ENCODE measurements at regions not wholly inside any gene's neighbourhood (a gene's known extent, or its start where the extent isn't known, plus 50 kb on each side); places are given as distances from the start of the nearest gene placed in this dataset.
"Not testable (repeated sequence)": the region's sequence is repeated elsewhere in the genome, so short reads cannot be mapped to it uniquely, and the experiment has no call there.

DNA sequence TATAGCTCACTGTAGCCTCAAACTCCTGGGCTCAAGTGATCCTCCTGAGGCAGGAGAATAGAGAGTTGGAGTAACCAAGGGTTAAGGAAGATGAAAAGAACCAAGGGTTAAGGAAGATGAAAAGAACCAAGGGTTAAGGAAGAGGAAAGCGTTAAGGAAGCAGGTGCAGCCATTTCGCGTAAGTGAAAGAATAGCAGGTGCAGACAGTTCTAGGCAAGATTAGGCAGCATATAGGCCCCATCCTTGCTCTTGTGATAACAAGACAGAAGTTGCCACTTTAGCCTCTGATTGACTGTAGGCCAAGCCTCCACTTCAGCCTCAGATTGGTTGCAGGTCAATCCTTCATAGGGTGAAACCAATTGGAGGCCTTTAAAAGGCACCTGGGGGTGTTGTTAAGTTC is 677.4 kb downstream of the PDCD6IP start:
- in situ Hi-C loops (cut with MboI; ENCODE audit: low sequenced_read_pairs, unreplicated experiment), result no loop called here
- no peak for DNase-seq (ENCODE audit: low spot score)
- TF ChIP-seq, protein P1, sequence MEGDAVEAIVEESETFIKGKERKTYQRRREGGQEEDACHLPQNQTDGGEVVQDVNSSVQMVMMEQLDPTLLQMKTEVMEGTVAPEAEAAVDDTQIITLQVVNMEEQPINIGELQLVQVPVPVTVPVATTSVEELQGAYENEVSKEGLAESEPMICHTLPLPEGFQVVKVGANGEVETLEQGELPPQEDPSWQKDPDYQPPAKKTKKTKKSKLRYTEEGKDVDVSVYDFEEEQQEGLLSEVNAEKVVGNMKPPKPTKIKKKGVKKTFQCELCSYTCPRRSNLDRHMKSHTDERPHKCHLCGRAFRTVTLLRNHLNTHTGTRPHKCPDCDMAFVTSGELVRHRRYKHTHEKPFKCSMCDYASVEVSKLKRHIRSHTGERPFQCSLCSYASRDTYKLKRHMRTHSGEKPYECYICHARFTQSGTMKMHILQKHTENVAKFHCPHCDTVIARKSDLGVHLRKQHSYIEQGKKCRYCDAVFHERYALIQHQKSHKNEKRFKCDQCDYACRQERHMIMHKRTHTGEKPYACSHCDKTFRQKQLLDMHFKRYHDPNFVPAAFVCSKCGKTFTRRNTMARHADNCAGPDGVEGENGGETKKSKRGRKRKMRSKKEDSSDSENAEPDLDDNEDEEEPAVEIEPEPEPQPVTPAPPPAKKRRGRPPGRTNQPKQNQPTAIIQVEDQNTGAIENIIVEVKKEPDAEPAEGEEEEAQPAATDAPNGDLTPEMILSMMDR (IDR thresholded peaks at IDR 0.05; ENCODE audit: borderline replicate concordance, control extremely low read depth, extremely low read depth, insufficient read depth, missing control alignments), result no peak

DNA sequence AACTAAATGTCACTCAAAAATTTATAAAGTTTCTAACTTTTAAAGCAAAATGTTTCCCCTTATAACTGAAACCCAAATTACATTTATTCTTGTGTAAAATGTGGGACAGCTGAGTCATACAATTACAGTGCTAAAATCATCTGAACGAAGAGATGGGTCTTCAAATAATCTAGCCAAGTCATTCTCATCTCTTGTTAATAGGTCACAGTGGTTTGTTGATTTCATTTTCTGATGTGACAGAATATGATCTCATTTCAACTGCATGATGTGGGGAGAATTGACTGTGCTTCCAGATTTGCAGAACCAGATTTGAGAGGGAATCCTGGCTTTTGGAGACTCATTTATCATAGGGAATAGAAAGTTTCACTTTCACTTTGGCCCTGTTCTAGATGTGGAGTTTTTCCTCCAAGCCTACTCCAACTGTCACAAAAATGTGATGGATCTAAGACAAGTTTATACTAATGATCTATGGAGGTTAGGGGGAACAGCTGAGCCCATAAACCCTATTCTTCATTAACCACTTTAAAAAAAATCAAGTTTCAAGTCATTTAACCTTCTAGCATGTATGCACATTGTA is 685.0 kb downstream of the PDCD6IP start:
- in situ Hi-C loops (cut with MboI; ENCODE audit: low sequenced_read_pairs, unreplicated experiment), result no loop called here

DNA sequence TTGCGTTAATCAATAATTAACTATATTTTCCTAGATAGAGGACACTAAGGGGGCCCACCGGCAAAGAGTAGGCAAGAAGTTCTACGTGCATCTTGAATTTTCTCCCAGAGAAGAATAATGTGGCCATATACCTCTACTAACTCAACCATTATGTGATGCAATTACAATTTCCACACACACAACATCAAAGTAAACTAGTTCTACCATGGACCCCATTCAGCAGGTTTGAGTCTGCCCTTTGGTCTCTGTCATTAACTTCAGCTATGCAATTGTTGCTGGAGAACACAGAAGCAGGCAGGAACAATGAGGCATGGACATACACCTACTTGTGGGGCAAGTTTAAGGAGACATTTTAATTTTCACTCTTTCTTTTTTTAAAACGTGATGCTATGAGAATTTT is 705.9 kb downstream of the PDCD6IP start:
- TF ChIP-seq, protein P1 (IDR thresholded peaks at IDR 0.05; ENCODE audit: borderline replicate concordance, control extremely low read depth, extremely low read depth, insufficient read depth, missing control alignments), result no peak
- in situ Hi-C loops (cut with MboI; ENCODE audit: low sequenced_read_pairs, unreplicated experiment), result no loop called here
- DNase-seq (ENCODE audit: low spot score), result no peak

More for the DNA sequence above, 685.0 kb downstream of the PDCD6IP start:
- no peak for DNase-seq (ENCODE audit: low spot score)
- TF ChIP-seq, protein P1 (IDR thresholded peaks at IDR 0.05; ENCODE audit: borderline replicate concordance, control extremely low read depth, extremely low read depth, insufficient read depth, missing control alignments), result no peak

DNA sequence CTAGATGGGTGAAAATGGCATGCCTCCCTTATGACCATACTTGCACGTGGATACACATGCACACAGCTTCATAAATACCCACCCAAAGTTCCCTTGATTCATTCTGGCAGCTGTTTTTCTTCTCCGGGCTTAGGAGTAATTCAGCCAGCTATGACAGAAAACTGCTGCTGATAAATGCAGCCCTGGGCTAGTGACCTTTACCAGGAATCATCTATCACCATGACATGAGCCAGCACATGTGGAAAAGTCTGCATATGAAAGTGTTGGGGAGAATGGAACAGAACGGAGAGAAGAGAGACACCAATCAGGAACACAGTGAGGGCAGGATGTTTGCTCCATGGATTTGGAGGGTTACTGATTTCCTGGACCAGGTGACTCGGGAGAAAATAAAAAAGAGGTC is 706.3 kb downstream of the PDCD6IP start:
- TF ChIP-seq, protein P1 (IDR thresholded peaks at IDR 0.05; ENCODE audit: borderline replicate concordance, control extremely low read depth, extremely low read depth, insufficient read depth, missing control alignments), result no peak
- no peak for DNase-seq (ENCODE audit: low spot score)
- in situ Hi-C loops (cut with MboI; ENCODE audit: low sequenced_read_pairs, unreplicated experiment), result no loop called here

DNA sequence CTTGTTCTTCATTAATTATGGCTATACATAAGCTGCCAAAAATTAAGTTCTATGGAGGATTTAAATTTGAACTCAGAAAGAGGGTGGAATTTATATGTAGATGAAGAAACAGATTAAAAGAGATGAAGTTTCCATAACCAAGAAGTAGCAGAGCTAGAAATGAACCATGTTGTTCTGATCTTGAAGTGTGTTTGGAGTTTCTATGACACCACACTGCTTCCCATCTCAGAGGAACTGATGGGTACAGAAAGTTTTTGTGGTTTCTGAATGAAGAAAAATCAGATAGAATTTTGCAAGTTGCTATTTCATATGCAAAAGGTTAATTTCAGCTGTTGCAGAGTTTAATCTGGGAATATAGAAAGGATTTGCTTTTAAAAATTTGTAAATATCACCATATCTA is 710.3 kb downstream of the PDCD6IP start:
- in situ Hi-C loops (cut with MboI; ENCODE audit: low sequenced_read_pairs, unreplicated experiment), result no loop called here
- TF ChIP-seq, protein P1 (IDR thresholded peaks at IDR 0.05; ENCODE audit: borderline replicate concordance, control extremely low read depth, extremely low read depth, insufficient read depth, missing control alignments), result no peak
- DNase-seq (ENCODE audit: low spot score), result no peak

DNA sequence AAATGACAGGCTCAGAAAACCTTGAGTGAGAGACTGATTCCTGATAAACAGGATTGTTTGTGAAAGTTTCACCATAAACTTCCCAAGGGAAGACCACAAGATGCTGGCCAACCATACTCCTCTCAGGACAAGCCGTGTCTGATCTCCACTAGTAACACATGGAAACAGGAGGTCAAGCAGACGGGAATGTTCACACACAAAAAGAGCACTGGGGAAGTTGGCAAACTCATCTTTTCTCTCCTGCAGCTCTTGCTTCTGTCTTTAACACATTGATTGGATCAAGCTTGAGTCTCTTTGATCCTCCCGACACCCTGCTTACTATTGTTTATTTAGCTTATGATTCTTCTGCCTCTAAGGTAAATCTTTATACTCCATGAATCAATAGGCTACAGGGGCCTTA is 713.5 kb downstream of the PDCD6IP start:
- DNase-seq (ENCODE audit: low spot score), result no peak
- in situ Hi-C loops (cut with MboI; ENCODE audit: low sequenced_read_pairs, unreplicated experiment), result no loop called here
- TF ChIP-seq, protein P1 (IDR thresholded peaks at IDR 0.05; ENCODE audit: borderline replicate concordance, control extremely low read depth, extremely low read depth, insufficient read depth, missing control alignments), result no peak

DNA sequence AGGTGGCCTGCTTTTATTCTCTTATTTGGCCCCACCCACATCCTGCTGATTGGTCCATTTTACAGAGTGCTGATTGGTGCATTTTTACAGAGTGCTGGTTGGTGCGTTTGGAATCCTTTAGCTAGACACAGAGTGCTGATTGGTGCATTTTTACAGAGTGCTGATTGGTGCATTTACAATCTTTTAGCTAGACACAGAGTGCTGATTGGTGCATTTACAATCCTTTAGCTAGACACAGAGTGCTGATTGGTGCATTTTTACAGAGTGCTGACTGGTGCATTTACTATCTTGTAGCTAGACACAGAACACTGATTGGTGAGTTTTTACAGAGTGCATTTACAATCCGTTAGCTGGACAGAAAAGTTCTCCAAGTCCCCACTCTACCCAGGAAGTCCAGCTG is 720.6 kb downstream of the PDCD6IP start:
- in situ Hi-C loops (cut with MboI; ENCODE audit: low sequenced_read_pairs, unreplicated experiment); DNase-seq (ENCODE audit: low spot score): not testable (repeated sequence)
